IMR-90 (cell line): ENCODE measurements at regions not wholly inside any gene's neighbourhood (a gene's known extent, or its start where the extent isn't known, plus 50 kb on each side); places are given as distances from the start of the nearest gene placed in this dataset.

Source experiments
- BHLHE40 ChIP-seq: fragments of 150-350 bp; IDR thresholded peaks from 2 replicates; pipeline ENCODE4 v1.6.1; 2016; ENCODE audit warnings: mild to moderate bottlenecking, low read depth, low read length
- MXI1 ChIP-seq: IDR thresholded peaks from 2 replicates; pipeline ENCODE4 v1.6.1; 2012; ENCODE audit warnings: low read depth, mild to moderate bottlenecking, low read length, moderate library complexity, borderline replicate concordance
- POLR2A ChIP-seq: IDR thresholded peaks from 2 replicates; pipeline ENCODE4 v1.6.1; 2012; ENCODE audit warnings: mild to moderate bottlenecking, low read depth, low read length
- SMC3 ChIP-seq: fragments of 150-350 bp; IDR thresholded peaks from 2 replicates; pipeline ENCODE4 v1.6.1; 2016; ENCODE audit warnings: low read depth, mild to moderate bottlenecking, antibody characterized with exemption, low read length, moderate library complexity
- TF ChIP-seq, protein P1 (sequence below): conservative IDR thresholded peaks from 2 replicates; pipeline ENCODE4 v1.5.1; 2012; ENCODE audit warnings: mild to moderate bottlenecking, low read depth, low read length, improper control_type of control experiment
- TF ChIP-seq, protein P2 (sequence below): fragments of 150-350 bp; IDR thresholded peaks from 2 replicates; pipeline ENCODE4 v1.6.1; 2017; ENCODE audit warnings: mild to moderate bottlenecking, antibody characterized with exemption, low read length, low read depth

DNA sequence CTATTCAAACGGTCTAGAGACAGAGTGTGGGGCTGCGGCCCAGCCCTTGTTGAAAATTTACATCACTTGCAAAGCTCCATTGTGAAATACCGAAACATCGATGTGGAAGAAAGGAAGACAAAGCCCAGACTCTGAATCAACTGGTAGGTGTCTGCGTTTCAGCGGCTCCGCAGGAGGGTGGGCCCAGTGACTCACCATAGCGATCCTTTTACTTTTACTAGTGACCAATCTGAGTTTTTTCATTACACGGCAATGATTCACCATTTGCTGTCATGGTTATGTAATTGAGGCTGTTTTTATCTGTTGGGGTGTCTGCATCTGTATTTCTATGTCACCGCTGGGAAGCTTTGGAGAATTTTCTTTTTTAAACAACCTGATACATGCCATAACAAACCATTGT is 66.6 kb upstream of the ODC1 start:
- TF ChIP-seq POLR2A (no peak), SMC3 (no peak), MXI1 (no peak), BHLHE40 (no peak)
- TF ChIP-seq, protein P1, sequence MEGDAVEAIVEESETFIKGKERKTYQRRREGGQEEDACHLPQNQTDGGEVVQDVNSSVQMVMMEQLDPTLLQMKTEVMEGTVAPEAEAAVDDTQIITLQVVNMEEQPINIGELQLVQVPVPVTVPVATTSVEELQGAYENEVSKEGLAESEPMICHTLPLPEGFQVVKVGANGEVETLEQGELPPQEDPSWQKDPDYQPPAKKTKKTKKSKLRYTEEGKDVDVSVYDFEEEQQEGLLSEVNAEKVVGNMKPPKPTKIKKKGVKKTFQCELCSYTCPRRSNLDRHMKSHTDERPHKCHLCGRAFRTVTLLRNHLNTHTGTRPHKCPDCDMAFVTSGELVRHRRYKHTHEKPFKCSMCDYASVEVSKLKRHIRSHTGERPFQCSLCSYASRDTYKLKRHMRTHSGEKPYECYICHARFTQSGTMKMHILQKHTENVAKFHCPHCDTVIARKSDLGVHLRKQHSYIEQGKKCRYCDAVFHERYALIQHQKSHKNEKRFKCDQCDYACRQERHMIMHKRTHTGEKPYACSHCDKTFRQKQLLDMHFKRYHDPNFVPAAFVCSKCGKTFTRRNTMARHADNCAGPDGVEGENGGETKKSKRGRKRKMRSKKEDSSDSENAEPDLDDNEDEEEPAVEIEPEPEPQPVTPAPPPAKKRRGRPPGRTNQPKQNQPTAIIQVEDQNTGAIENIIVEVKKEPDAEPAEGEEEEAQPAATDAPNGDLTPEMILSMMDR = no peak
- TF ChIP-seq, protein P2, sequence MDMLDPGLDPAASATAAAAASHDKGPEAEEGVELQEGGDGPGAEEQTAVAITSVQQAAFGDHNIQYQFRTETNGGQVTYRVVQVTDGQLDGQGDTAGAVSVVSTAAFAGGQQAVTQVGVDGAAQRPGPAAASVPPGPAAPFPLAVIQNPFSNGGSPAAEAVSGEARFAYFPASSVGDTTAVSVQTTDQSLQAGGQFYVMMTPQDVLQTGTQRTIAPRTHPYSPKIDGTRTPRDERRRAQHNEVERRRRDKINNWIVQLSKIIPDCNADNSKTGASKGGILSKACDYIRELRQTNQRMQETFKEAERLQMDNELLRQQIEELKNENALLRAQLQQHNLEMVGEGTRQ = no peak
